B cell (primary cell): ENCODE measurements at regions not wholly inside any gene's neighbourhood (a gene's known extent, or its start where the extent isn't known, plus 50 kb on each side); places are given as distances from the start of the nearest gene placed in this dataset.

Experiments used
- ATAC-seq: fragments of 200-7000 bp; cut with Tn5 transposase; one replicate; pipeline ENCODE4 v1.10.0; 2021; ENCODE audit warnings: low read depth, mild to moderate bottlenecking, moderate number of reproducible peaks, moderate library complexity
- CTCF ChIA-PET: fragments of 350-600 bp; sonication (Branson Sonifier 250); formaldehyde crosslinking; loops from one replicate; lab custom pipeline; 2021; ENCODE audit warnings: antibody characterized with exemption, inconsistent platforms; lab: Charles Lee
- POLR2A ChIA-PET: fragments of 350-600 bp; sonication (Branson Sonifier 250); formaldehyde crosslinking; loops from one replicate; lab custom pipeline; 2021; ENCODE audit warnings: antibody characterized with exemption; lab: Charles Lee
- DNase-seq: peaks from one replicate; pipeline ENCODE4 v3.0.0; 2013
- H2AFZ ChIP-seq: 2 replicates; pipeline ENCODE4 v1.6.1; 2012; ENCODE audit warnings: mild to moderate bottlenecking, low read depth, low read length; ENCODE audit not compliant: insufficient read depth, poor library complexity, severe bottlenecking
- H3K27ac ChIP-seq, 2 donors: 1 replicate in 1 of 2; 2 replicates in 1 of 2; pipeline ENCODE4 v1.5.1; 2012 to 2013; ENCODE audit warnings: low read length in 2 of 2, mild to moderate bottlenecking in 2 of 2, moderate library complexity in 1 of 2
- H3K27me3 ChIP-seq, 4 experiments: fragments of 200-600 bp in 1 of 4; sonication (generic) in 1 of 4; replicated peaks in 1 of 4; 1 replicate in 2 of 4; 2 replicates in 2 of 4; pipeline versions ENCODE4 v1.6.1 to v1.7.0; 2013 to 2016; ENCODE audit warnings: low read length in 3 of 4, mild to moderate bottlenecking in 2 of 4, mixed read lengths in 1 of 4, moderate library complexity in 1 of 4; ENCODE audit not compliant: insufficient read depth in 4 of 4, control insufficient read depth in 3 of 4; ENCODE audit errors: control extremely low read depth in 1 of 4
- H3K36me3 ChIP-seq, 2 experiments: replicated peaks in 1 of 2; 1 replicate in 1 of 2; 2 replicates in 1 of 2; pipeline versions ENCODE4 v1.6.1 to v1.7.1; 2013; ENCODE audit warnings: low read length in 1 of 2; ENCODE audit not compliant: insufficient read depth in 2 of 2, control insufficient read depth in 1 of 2; ENCODE audit errors: control extremely low read depth in 1 of 2, extremely low read depth in 1 of 2
- H3K4me1 ChIP-seq, 2 donors: fragments of 200-600 bp in 1 of 2; sonication (generic) in 1 of 2; 1 replicate in 1 of 2; 2 replicates in 1 of 2; pipeline versions ENCODE4 v1.5.1 to v1.6.1; 2013 to 2017; ENCODE audit warnings: low read length in 2 of 2; ENCODE audit not compliant: control insufficient read depth in 2 of 2, insufficient read depth in 2 of 2
- H3K4me2 ChIP-seq: replicated peaks from 2 replicates; pipeline ENCODE3; 2012; ENCODE audit warnings: mild to moderate bottlenecking, low read depth, low read length; ENCODE audit not compliant: poor library complexity, severe bottlenecking
- H3K4me3 ChIP-seq, 5 experiments: fragments of 200-600 bp in 1 of 5; sonication (generic) in 1 of 5; 1 replicate in 3 of 5; 2 replicates in 2 of 5; pipeline versions ENCODE4 v1.5.1 to v1.7.0; 2011 to 2016; ENCODE audit warnings: low read length in 4 of 5, mild to moderate bottlenecking in 4 of 5, low read depth in 2 of 5, control low read depth in 1 of 5, moderate library complexity in 1 of 5; ENCODE audit not compliant: insufficient read depth in 1 of 5; ENCODE audit errors: control extremely low read depth in 1 of 5, extremely low read depth in 1 of 5
- H3K79me2 ChIP-seq: fragments of 200-600 bp; sonication (generic); one replicate; pipeline ENCODE4 v1.6.0; 2016; ENCODE audit warnings: low read length; ENCODE audit not compliant: control insufficient read depth, insufficient read depth
- H3K9ac ChIP-seq: fragments of 200-600 bp; sonication (generic); 2 replicates; pipeline ENCODE4 v1.6.1; 2017; ENCODE audit warnings: mild to moderate bottlenecking, low read length, moderate library complexity
- H3K9me3 ChIP-seq, 3 donors: one replicate each; pipeline versions ENCODE4 v1.6.1 to v1.7.1; 2013; ENCODE audit warnings: low read length in 2 of 3; ENCODE audit not compliant: control insufficient read depth in 2 of 3, insufficient read depth in 1 of 3; ENCODE audit errors: control extremely low read depth in 1 of 3
- H4K20me1 ChIP-seq: 2 replicates; pipeline ENCODE4 v1.6.0; 2012; ENCODE audit warnings: mild to moderate bottlenecking, low read length; ENCODE audit not compliant: insufficient read depth, control insufficient read depth, poor library complexity, severe bottlenecking
- H3K27ac Mint-ChIP-seq: one replicate; pipeline ENCODE4 v1.8.0; 2021; ENCODE audit warnings: mixed read lengths
- H3K27me3 Mint-ChIP-seq: one replicate; pipeline ENCODE4 v1.8.0; 2021; ENCODE audit warnings: mixed read lengths
- H3K4me1 Mint-ChIP-seq: one replicate; pipeline ENCODE4 v1.8.0; 2021; ENCODE audit warnings: mixed read lengths
- H3K4me3 Mint-ChIP-seq: one replicate; pipeline ENCODE4 v1.8.0; 2021; ENCODE audit warnings: mixed read lengths
- H3K9me3 Mint-ChIP-seq: one replicate; pipeline ENCODE4 v1.8.0; 2022; ENCODE audit warnings: mixed read lengths; ENCODE audit not compliant: insufficient read depth
- EZH2 ChIP-seq: IDR thresholded peaks from 2 replicates; pipeline ENCODE4 v1.6.1; 2012; ENCODE audit warnings: borderline replicate concordance, low read depth, mild to moderate bottlenecking, moderate library complexity, low read length; ENCODE audit not compliant: insufficient read depth, poor library complexity, severe bottlenecking
- WGBS: methylation state at CpG from one replicate; pipeline ENCODE4 v1.1.5; 2013; ENCODE audit warnings: missing lambda C conversion rate; ENCODE audit not compliant: insufficient coverage; 5-methylcytosine and 5-hydroxymethylcytosine counted together
- intact Hi-C: fragments of 100-400 bp; cut with micrococcal nuclease; formaldehyde crosslinking; loops from one replicate; pipeline ENCODE4 v1.10.0; 2022
- TF ChIP-seq, protein P1 (sequence below): fragments of 200-600 bp; IDR thresholded peaks from one replicate; pipeline ENCODE4 v1.8.0; 2022; ENCODE audit warnings: antibody characterized with exemption, mild to moderate bottlenecking

DNA sequence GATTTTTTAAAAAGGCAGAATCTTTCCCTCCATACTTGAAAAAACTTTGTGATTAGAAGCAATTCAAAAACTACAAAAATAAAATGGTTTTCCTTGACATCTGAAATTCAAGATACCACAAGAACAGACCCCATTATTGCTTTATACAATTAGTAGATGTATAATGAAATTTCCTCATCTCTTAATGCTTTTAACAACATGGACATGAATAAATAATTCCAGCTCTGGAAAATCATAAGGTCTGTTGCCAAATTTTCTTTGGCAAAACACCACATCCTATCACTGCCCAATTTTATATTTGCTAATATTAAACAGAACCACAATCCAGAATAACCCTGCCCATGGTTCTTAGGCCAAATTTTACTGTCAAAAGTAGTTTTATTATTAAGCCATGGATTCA, 1543.6 kb upstream of the MIR17HG start:
- Mint-ChIP-seq H3K4me1 (no peaks in the 10 kb centered on the region), H3K9me3 (peaks cover 2% of the 10 kb centered on the region), H3K27me3 (no peaks in the 10 kb centered on the region), H3K4me3 (no peak overlapping the region), H3K27ac (no peak overlapping the region)
- Histone ChIP-seq H3K4me2 (no peak overlapping the region), H3K9me3 (no peaks in the 10 kb centered on the region), H3K36me3 (no peaks in the 10 kb centered on the region), H3K27ac (no peak overlapping the region), H3K27me3 (no peaks in the 10 kb centered on the region), H4K20me1 (no peaks in the 10 kb centered on the region), H3K9ac (no peak overlapping the region), H3K4me1 (no peaks in the 10 kb centered on the region), H3K79me2 (no peaks in the 10 kb centered on the region), H2AFZ (no peak overlapping the region), H3K4me3 (no peak overlapping the region)
- no peak for TF ChIP-seq EZH2
- TF ChIP-seq, protein P1, sequence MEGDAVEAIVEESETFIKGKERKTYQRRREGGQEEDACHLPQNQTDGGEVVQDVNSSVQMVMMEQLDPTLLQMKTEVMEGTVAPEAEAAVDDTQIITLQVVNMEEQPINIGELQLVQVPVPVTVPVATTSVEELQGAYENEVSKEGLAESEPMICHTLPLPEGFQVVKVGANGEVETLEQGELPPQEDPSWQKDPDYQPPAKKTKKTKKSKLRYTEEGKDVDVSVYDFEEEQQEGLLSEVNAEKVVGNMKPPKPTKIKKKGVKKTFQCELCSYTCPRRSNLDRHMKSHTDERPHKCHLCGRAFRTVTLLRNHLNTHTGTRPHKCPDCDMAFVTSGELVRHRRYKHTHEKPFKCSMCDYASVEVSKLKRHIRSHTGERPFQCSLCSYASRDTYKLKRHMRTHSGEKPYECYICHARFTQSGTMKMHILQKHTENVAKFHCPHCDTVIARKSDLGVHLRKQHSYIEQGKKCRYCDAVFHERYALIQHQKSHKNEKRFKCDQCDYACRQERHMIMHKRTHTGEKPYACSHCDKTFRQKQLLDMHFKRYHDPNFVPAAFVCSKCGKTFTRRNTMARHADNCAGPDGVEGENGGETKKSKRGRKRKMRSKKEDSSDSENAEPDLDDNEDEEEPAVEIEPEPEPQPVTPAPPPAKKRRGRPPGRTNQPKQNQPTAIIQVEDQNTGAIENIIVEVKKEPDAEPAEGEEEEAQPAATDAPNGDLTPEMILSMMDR, result no peak
- ChIA-PET POLR2A (no interaction called here), CTCF (no interaction called here)
- intact Hi-C loops, result no loop called here
- no peak for ATAC-seq
- DNase-seq, result no peak

DNA sequence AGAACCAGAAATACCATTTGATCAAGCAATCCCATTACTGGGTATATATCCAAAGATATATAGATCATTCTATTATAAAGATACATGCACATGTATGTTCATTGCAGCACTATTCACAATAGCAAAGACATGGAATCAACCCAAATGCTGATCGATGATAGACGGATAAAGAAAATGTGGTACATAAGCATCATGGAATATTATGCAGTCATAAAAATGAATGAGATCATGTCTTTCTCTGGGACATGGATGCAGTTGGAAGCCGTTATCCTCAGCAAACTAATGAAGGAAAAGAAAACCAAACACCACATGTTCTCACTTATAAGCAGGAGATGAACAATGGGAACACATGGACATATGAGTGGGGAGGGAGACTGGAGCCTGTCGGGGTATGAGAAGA, 1540.9 kb upstream of the MIR17HG start:
- Mint-ChIP-seq H3K27me3 (no peaks in the 10 kb centered on the region), H3K9me3 (no peaks in the 10 kb centered on the region), H3K4me3 (no peak overlapping the region), H3K27ac (no peak overlapping the region), H3K4me1 (no peaks in the 10 kb centered on the region)
- H2AFZ ChIP-seq, result no peak overlapping the region
- no peak overlapping the region for H3K4me2 ChIP-seq
- ChIA-PET CTCF (no interaction called here), POLR2A (no interaction called here)
- DNase-seq (no peak), ATAC-seq (no peak)
- H3K9ac ChIP-seq, result no peak overlapping the region
- no peaks in the 10 kb centered on the region for H3K9me3 ChIP-seq
- H4K20me1 ChIP-seq, result no peaks in the 10 kb centered on the region
- intact Hi-C loops, result no loop called here
- H3K4me3 ChIP-seq, result no peak overlapping the region
- WGBS, result no CpG with 5 or more reads among the region's 4 CpGs
- H3K4me1 ChIP-seq, result no peaks in the 10 kb centered on the region
- H3K79me2 ChIP-seq, result no peaks in the 10 kb centered on the region
- H3K27ac ChIP-seq, result no peak overlapping the region
- H3K36me3 ChIP-seq, result no peaks in the 10 kb centered on the region
- no peaks in the 10 kb centered on the region for H3K27me3 ChIP-seq
- TF ChIP-seq, protein P1, result no peak
- TF ChIP-seq EZH2, result no peak
